Gastroesophageal sphincter (tissue), 4 donors: ENCODE measurements at regions not wholly inside any gene's neighbourhood (a gene's known extent, or its start where the extent isn't known, plus 50 kb on each side); places are given as distances from the start of the nearest gene placed in this dataset.

Experiments
- ATAC-seq: fragments of 150-250 bp; one replicate; pipeline ENCODE4 v1.9.1; 2016; ENCODE audit warnings: mild to moderate bottlenecking, moderate library complexity
- H3K27ac ChIP-seq, 4 donors: fragments of 200-600 bp; sonication (generic) in 3 of 4; 1 replicate in 3 of 4; 2 replicates in 1 of 4; pipeline ENCODE4 v1.5.1; 2016 to 2019
- H3K27me3 ChIP-seq: fragments of 200-600 bp; sonication (generic); one replicate; pipeline ENCODE4 v1.5.1; 2019
- H3K36me3 ChIP-seq, 2 donors: fragments of 200-600 bp; sonication (generic); one replicate each; pipeline ENCODE4 v1.5.1; 2019; ENCODE audit warnings: control low read depth in 1 of 2
- H3K4me1 ChIP-seq, 3 donors: fragments of 200-600 bp; sonication (generic); 1 replicate in 2 of 3; 2 replicates in 1 of 3; pipeline ENCODE4 v1.5.1; 2016 to 2019; ENCODE audit warnings: control low read depth in 2 of 3
- H3K4me3 ChIP-seq, 2 donors: fragments of 200-600 bp; sonication (generic); one replicate each; pipeline ENCODE4 v1.5.1; 2019; ENCODE audit warnings: mild to moderate bottlenecking in 1 of 2, moderate library complexity in 1 of 2
- H3K9me3 ChIP-seq, 3 donors: fragments of 200-600 bp; sonication (generic); one replicate each; pipeline ENCODE4 v1.5.1; 2017 to 2019; ENCODE audit warnings: control low read depth in 2 of 3
- CTCF ChIP-seq, 4 experiments: fragments of 200-600 bp in 2 of 4; fragments of 450-650 bp in 2 of 4; sonication (generic) in 1 of 4; IDR thresholded peaks; one replicate each; pipeline ENCODE4 v1.5.1; 2017 to 2019; ENCODE audit warnings: antibody characterized with exemption in 4 of 4, mild to moderate bottlenecking in 2 of 4, moderate library complexity in 2 of 4
- EP300 ChIP-seq: sonication (generic); formaldehyde crosslinking; IDR thresholded peaks from one replicate; pipeline ENCODE4 v1.6.1; 2017; ENCODE audit warnings: antibody characterized with exemption, mild to moderate bottlenecking
- POLR2A ChIP-seq, 2 donors: fragments of 450-650 bp; IDR thresholded peaks; one replicate each; pipeline ENCODE4 v1.6.1; 2017; ENCODE audit warnings: antibody characterized with exemption in 2 of 2, mild to moderate bottlenecking in 2 of 2, moderate library complexity in 1 of 2
- POLR2AphosphoS5 ChIP-seq: sonication (generic); formaldehyde crosslinking; IDR thresholded peaks from one replicate; pipeline ENCODE4 v1.6.1; 2017; ENCODE audit warnings: antibody characterized with exemption
- WGBS, 2 donors: methylation state at CpG; one replicate each; pipeline ENCODE4 v1.1.5; 2018; ENCODE audit warnings: low coverage in 1 of 2; 5-methylcytosine and 5-hydroxymethylcytosine counted together

- no peak overlapping the region for H3K4me3 ChIP-seq
- WGBS, 2 donors: 94 to 97% methylated on average over 6 of the region's 6 CpGs
- no peak for ATAC-seq
- no peak overlapping the region for H3K27ac ChIP-seq
- no peaks in the 10 kb centered on the region for H3K27me3 ChIP-seq
- H3K4me1 ChIP-seq: peaks cover 0 to 9% (median 0%) of the 10 kb centered on the region in 3 donors
- H3K36me3 ChIP-seq: no peaks in the 10 kb centered on the region
- no peaks in the 10 kb centered on the region for H3K9me3 ChIP-seq
- no peak for TF ChIP-seq POLR2A (IDR thresholded peaks at IDR 0.05)
- no peak for TF ChIP-seq CTCF (IDR thresholded peaks at IDR 0.05)
- TF ChIP-seq EP300: no peak
- TF ChIP-seq POLR2AphosphoS5: no peak
Measured at GRCh38 chr1:244957122-244957521, 92.8 kb upstream of the HNRNPU start.

- Histone ChIP-seq H3K27ac (no peak overlapping the region), H3K36me3 (no peaks in the 10 kb centered on the region), H3K9me3 (no peaks in the 10 kb centered on the region), H3K4me3 (no peak overlapping the region), H3K27me3 (no peaks in the 10 kb centered on the region), H3K4me1 (peaks cover 0 to 9% (median 0%) of the 10 kb centered on the region in 3 donors)
- WGBS, 2 donors: 85 to 100% methylated on average over 2 to 5 of the region's 5 CpGs
- no peak for ATAC-seq
- TF ChIP-seq POLR2AphosphoS5: no peak
Measured at GRCh38 chr1:244955661-244956060, 91.3 kb upstream of the HNRNPU start.

GRCh38 chr1:244954359-244954758 is 90.0 kb upstream of the HNRNPU start:
- no peak overlapping the region for H3K27ac ChIP-seq
- no peak overlapping the region for H3K4me3 ChIP-seq
- TF ChIP-seq EP300 (no peak), POLR2AphosphoS5 (no peak), POLR2A (IDR thresholded peaks at IDR 0.05) (no peak), CTCF (IDR thresholded peaks at IDR 0.05) (no peak)
- peaks cover 0 to 9% (median 0%) of the 10 kb centered on the region in 3 donors for H3K4me1 ChIP-seq
- H3K27me3 ChIP-seq: no peaks in the 10 kb centered on the region
- no peaks in the 10 kb centered on the region for H3K9me3 ChIP-seq
- H3K36me3 ChIP-seq: no peaks in the 10 kb centered on the region
- no peak for ATAC-seq
- 31 to 77% methylated on average over 2 of the region's 2 CpGs for WGBS, 2 donors

GRCh38 chr1:244953901-244954300 is 89.6 kb upstream of the HNRNPU start:
- ATAC-seq: no peak
- WGBS, 2 donors: 35 to 47% methylated on average over 4 of the region's 4 CpGs
- no peak overlapping the region for H3K4me3 ChIP-seq

GRCh38 chr1:244952940-244953339 is 88.6 kb upstream of the HNRNPU start:
- no peak overlapping the region for H3K4me3 ChIP-seq
- no peaks in the 10 kb centered on the region for H3K36me3 ChIP-seq
- H3K9me3 ChIP-seq: no peaks in the 10 kb centered on the region
- peaks cover 0 to 9% (median 0%) of the 10 kb centered on the region in 3 donors for H3K4me1 ChIP-seq
- no peaks in the 10 kb centered on the region for H3K27me3 ChIP-seq
- no peak overlapping the region for H3K27ac ChIP-seq
- ATAC-seq: no peak
- no peak for TF ChIP-seq POLR2AphosphoS5
- no peak for TF ChIP-seq CTCF (IDR thresholded peaks at IDR 0.05)
- TF ChIP-seq POLR2A (IDR thresholded peaks at IDR 0.05): no peak
- no peak for TF ChIP-seq EP300
- WGBS, 2 donors: 52 to 67% methylated on average over 5 to 8 of the region's 8 CpGs

More at GRCh38 chr1:244953901-244954300, 89.6 kb upstream of the HNRNPU start:
- Histone ChIP-seq H3K9me3 (no peaks in the 10 kb centered on the region), H3K4me1 (peaks cover 0 to 9% (median 0%) of the 10 kb centered on the region in 3 donors), H3K36me3 (no peaks in the 10 kb centered on the region), H3K27me3 (no peaks in the 10 kb centered on the region), H3K27ac (no peak overlapping the region)
- TF ChIP-seq POLR2AphosphoS5 (no peak), CTCF (IDR thresholded peaks at IDR 0.05) (no peak), POLR2A (IDR thresholded peaks at IDR 0.05) (no peak), EP300 (no peak)
